Activated CD4-positive, alpha-beta T cell treated with anti-CD3 and anti-CD28 coated beads, Interleukin-2, amount 50 U/mL, for 48 hours (primary cell): ENCODE measurements at regions not wholly inside any gene's neighbourhood (a gene's known extent, or its start where the extent isn't known, plus 50 kb on each side); places are given as distances from the start of the nearest gene placed in this dataset.
"Not testable (repeated sequence)": the region's sequence is repeated elsewhere in the genome, so short reads cannot be mapped to it uniquely, and the experiment has no call there.

Experiments used
- DNase-seq, 2 experiments: peaks; one replicate each; pipeline ENCODE4 v3.0.0-alpha.2; 2020

DNA sequence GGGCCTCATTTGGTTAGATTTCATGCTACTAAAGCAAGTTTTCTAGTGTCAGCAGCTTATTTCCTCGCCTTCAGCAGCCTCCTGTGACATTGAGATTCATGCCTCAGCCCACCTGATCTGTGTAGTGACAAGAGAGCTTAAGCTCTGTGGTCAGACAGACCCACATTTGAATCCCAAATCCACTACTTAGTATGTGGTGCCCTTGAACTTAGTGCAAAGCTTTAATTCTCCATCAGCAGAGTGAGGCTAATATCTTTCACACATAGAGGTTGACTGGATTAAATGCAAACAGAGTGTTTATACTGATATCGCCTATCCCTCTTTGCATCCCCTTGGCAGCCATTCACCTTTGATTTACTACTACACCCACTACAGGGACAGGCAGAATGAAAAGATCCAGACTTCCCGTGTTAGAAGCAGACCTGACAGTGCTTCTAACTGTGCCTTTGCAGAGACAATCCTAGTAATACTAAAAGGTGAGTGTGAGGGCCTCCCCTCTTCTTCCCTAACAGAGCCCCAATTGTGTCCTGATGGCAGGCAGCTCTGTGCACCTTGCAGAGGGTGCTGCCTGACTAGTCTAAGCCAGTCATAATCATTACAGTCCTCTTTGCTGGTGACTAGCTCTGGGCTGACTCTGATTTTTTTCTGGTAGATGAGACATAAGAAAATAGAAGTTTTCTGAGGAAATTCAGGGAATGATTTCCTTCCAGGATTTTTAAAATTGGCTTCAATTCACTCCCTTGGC lies 264.0 kb downstream of the CTH start:
- no peak for DNase-seq

DNA sequence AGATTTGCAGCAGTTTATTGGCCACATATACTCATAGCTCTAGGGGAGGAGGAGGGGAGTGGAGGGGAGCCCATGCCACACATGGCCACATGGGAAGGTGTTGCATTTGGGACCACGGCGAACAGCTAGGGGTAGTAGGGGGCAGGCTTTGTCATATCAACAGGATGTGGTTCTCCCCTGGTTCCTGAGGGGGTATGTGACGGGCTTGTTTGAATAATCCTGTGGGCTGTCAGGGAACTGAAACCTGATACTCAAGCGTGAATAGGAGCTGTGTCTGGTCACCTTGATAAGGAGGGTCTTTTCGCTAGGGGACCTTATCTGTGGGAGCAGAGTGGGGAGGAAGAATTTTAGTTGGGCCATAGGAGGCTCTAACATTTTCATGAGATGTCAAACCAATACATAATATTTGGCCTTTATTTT lies 264.7 kb downstream of the CTH start:
- DNase-seq = no peak

DNA sequence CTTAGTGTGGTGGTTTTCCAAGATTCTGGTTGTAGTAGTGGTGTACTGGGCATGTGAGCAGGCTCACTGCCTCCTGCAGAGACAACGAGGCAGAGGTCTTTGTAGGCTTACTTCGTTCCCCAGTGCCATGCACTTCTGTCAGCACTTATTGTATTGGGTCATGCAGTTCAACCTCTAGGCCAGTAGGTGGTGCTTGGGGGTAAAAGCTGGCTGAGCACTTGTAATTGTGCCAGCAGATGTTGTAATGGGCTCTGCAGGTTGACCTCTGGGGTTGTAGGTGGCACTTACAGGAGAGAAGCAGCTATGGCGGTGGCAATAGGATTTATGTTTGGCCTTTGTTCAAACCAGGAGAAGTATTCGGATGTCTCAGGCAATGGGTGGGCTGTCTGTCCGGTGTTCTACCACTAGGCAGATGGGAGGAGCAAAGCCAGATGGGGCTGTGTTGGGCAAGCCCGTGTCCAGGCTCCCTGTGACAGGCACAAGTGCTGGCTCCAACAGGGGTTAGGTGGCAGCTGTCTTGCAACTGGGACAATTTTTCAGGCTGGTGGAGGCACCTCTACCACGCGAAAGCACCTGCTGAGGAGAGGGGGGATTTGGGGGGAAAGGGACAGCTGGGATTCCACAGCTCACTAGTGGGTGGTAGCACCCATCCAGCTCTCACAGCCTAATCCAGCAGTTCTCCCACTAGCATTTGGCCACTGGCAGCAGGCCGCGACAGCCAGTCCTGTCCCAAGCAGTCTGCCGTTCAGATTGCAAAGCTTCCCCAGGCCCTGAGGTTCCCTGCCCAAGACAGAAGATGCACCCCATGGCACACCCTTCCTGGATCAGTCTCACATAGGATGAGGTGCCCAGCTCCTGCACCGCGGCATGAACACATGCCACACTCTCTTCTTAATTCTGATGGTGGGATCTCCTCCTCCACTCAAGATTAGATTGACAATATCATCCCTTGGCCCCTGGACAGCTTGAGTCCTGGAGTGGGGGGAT lies 274.5 kb downstream of the CTH start:
- peak; percentile 36 to 49 for DNase-seq

DNA sequence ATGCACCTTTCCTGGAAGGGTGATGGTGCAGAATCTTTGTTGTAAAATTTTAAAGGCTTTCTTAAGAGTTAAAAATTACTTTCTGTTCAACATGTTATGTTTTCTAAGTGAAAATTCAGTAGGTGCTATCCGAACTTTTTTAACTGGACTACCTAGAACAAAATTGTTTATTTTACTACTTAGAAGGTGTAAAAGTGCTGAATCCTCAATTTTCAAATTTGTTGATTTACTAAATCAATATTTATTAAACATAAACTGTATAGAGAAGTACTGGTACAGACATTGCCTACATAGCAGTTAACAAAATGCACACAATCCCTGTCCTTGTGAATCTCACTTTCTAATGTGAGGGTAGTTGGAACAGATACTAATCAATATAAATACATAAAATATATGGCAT lies 277.5 kb downstream of the CTH start:
- DNase-seq = no peak

DNA sequence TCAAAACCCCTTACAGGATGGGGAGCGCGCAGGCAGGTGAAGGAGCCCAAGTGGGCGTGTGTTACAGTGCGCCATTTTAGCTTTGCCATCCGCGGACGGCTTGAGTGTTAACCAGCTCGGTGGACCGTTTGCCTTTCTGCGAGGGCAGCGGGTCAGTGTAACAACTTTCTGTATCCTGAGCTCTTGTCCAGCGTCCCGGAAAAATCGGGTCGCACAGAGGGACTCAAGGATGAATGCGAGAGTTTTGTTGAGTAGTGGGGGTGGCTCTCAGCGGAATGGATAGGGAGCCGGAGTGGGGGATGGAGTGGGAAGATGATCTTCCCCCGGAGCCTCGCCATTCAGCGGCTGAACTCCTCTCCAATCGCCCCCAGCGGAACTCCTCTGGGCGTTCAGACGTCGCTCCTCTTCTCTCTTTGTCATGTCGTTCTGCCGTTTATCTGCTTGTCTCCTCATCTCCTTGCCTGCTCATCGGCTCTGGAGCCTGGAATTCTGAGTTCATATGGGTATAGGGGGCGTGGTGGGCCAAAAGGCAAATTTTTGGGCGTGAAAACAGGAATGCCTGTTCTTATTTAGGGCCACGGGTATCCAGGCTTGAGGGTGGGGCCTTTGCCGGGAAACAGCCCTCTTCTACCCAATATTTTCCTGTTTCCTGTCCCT lies 295.4 kb downstream of the CTH start:
- DNase-seq = no peak

DNA sequence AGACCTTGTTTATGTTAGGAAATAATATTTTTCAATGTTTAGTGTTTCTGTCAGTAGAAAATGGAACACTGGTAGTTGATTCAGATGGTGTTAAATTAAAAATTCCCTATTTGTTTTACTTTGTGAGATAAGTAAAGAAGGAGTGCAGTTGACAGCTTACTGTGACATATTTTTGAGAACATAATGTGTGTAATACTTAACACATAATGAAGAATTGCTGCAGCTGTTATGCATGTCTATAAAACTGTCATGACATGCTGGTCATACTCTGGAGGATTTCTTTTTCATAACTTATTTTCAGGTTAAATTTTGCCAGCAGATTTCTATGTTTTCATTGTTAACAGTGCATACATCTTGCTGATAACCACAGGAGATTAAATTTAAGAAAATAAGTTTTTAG lies 296.1 kb downstream of the CTH start:
- no peak for DNase-seq

DNA sequence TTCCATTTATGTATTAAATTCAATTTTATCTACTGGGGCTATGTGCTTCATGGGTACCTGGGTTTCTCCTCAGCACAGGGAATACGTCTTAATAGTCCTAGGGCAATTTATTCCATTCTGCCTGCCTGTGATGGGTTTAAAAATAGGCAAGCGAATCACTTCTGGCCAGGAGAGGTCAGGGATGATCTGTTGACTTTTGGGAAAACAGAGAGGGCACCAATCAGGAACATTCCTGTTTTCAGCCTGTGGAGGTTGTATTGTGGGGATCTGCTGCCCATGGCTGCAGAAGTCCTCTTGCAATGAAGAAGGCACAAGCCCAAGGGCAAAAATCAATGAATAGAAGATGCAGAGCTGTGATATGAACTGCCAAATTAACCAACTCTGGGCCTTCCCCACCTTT lies 303.1 kb downstream of the CTH start:
- no peak for DNase-seq

DNA sequence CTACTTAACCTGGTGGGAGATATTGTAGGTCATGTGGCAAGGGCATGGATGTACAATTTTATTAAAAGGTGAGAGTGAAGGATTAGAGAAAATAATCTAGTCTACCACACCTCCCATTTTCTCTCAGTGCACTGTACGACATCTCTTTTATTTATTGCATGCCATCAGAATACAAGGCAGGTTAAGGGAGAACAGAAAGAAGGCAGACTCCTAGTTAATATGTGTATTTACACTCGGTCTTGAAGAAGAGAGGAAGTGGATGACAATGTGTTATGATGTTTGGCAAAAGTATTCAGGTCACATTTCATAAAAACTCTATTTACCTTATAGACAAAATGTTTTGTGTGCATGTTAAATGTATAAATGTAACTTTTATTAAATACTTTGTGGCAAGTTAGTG lies 306.1 kb downstream of the CTH start:
- no peak for DNase-seq

DNA sequence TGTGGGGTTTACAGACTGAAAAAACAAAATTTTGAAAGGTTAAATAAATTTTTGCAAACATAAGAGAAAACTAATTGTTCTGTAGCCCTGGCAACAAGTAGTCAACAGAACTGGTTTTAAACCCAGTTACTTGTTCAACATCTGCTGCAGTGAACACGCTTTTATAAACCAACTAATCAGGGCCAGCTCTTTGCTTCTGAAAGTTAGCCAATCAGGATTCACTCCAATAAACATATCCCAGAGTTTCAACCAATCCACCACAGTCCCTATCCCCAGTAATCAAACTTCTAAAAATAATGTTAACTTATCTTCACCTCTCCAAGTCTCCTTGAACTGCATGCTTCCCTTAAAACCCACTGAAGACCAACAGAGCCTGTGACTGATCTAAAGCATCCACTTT lies 306.6 kb downstream of the CTH start:
- no peak for DNase-seq

DNA sequence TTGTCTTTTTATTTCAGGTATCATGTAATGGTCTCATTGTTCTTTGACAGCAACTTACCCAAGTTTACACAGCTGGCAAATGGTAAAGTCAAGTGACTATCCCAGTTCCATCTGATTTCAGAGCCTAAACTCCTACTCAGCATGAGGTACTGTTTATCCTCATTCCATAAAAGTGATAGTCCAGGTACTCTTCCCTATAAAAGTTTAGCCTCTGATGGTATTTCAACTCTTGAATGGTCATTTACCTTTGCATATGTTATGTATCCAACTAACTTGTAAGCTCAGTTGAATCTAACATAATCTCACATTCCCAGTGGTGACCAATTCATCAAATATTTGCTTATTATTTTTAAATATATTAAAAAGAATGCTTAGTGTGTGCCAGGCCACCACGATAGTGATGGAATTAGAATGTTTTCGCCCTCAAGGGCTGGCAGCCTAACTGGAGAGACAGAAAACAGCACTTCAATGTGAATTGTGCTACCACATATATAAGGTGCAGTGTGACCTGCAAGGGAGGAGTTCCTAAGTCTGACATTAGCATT lies 307.1 kb downstream of the CTH start:
- DNase-seq = no peak

DNA sequence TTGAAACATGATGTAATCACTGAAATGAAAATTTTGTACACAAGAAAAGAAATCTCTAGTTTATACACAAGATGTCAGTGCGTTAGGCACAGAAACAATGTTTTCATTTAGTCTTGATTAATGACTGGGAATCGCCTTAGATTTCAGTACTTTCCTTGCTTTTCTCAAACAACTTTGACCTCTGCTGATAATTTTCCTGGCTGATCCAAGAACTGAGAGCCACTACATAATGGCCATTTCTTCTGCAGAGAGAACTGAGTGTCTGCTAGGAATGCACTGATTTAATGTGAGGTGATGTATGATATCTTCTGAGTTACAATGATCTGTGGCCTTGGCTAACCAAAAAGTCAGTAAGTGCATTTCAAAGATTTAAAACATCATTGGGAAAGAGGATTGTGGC lies 308.1 kb downstream of the CTH start:
- DNase-seq = no peak

DNA sequence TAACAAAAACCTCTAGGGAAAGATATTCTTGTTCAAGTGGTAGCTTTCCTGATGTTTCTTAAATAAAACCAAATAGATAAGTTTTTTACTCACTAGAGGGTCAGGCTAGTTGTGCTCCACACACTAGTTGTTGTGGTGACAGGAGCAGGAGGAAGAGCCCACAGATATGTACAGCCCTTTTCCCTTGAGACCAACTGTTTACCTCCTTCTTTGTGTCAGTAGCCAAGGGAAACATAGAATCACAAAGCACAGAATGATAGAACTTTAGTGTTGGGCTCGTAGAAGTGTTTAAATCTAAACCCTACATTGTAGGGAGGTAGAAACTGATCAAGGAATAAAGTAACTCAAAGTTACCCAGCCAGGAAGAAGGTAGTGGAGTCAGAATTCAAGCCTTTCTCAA lies 309.0 kb downstream of the CTH start:
- no peak for DNase-seq

DNA sequence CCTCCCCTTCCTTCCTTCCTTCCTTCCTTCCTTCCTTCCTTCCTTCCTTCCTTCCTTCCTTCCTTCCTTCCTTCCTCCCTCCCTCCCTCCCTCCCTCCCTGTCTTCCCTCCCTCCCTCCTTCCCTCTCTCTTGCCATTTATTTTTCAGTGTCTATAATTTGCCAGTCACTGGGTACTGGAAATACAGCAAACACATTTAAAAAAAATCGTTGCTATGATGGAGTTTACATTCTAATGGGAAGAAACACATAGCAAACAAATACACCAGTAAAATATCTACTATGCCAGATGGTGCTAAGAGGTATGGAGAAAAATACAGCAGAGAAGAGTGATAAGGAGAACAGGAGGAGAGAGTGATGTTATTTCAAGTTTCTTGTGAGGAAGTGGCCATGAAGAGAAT lies 309.5 kb downstream of the CTH start:
- no peak for DNase-seq

DNA sequence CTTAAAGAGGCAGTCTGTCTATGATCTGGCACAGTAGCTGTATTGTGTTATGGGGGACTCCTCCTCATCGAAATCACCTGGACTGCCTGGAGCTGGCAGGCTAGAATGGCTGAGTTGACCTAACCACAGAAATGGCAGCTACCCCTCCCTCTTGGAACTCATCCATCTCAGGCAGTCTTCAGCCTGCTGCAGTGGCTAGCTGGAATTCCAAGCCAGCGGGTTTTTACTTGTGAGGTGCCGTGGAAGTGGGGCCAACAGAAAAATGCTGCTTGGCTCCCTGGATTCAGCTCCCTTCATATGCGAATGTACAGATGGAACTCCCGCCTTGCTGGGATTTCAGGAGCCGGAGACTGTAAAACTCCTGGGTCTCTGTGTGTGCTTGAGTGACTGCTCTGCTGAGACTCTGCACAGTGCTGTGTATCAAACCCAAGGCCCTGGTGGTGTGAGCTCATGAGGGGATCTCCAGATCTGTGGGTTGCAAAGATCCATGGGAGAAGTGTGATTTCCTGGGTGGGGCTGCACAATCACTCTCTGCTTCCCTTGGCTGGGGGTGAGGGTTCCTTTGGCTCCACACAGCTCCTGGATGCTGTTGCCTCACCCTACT lies 316.9 kb downstream of the CTH start:
- no peak for DNase-seq

DNA sequence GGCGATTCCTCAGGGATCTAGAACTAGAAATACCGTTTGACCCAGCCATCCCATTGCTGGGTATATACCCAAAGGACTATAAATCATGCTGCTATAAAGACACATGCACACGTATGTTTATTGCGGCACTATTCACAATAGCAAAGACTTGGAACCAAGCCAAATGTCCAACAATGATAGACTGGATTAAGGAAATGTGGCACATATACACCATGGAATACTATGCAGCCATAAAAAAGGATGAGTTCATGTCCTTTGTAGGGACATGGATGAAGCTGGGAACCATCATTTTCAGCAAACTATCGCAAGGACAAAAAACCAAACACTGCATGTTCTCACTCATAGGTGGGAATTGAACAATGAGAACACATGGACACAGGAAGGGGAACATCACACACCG lies 311.1 kb downstream of the PTGER3 start:
- not testable (repeated sequence) for DNase-seq

DNA sequence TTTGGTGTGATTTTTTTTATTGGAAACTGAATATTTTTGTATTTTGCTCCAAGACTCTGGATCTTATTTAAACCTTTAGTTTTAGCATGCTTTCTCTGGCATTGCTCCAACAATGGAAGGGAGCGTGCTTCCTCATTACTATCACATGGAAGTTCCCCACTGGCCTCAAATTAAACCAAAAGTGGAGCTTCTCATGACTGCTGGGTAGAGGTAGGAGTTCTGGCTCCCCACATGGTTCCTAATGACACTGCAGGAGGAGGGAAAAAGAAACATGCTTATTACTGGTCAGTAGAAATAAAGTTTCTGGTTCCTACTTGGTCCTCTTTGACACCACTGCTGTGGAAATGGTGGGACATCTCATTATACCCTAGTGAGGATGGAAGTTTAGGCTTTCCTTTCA lies 310.5 kb downstream of the PTGER3 start:
- no peak for DNase-seq

DNA sequence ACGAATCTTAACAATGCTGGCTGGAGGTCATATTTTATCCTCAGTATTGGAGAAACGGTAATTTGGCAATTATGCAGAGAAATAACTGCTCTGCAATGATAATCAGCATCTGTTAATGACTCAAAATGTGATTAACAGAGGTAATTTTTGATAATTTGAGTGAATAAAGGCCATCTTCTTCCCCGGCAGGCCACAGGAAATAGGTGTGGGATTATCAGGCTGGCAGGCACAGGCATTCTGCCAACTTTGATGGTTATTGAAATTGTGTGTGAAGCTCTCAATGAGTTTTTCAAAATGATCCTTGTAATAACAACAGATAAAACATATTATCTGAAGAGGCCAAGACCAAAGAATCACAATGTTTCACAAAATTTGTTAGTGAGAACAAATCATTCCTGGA lies 309.0 kb downstream of the PTGER3 start:
- DNase-seq = no peak

DNA sequence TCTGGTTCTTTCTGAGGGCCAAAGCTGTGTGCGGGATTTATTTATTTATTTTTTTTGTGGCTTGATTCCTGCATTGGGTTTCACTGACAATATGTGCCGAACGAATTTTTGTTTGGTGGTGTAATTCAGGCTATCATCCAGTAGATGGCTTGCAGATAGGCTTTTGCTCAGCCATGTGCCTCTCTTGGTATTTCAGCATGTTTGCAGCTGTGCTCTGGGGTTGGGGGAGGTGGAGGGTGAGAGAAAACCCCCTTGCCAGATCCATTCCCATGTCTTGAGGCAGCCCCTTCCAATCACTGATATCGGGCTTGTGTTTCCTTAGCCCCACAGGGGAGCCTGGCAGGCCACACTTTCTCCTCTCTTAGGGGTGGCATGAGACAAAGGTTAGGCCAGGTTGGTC lies 302.4 kb downstream of the PTGER3 start:
- no peak for DNase-seq

DNA sequence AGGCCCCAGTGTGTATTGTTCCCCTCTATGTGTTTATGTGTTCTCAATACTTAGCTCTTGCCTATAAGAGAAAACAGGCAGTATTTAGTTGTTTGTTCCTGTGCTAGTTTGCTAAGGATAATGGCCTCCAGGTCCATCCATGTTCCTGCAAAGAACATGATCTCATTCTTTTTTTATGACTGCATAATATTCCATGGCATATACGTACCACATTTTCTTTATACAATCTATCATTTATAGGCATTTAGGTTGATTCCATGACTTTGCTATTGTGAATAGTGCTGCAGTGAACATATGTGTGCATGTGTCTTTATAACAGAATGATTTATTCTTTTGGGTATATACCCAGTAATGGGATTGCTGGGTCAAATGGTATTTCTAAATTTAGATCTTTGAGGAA lies 301.6 kb downstream of the PTGER3 start:
- DNase-seq = not testable (repeated sequence)

DNA sequence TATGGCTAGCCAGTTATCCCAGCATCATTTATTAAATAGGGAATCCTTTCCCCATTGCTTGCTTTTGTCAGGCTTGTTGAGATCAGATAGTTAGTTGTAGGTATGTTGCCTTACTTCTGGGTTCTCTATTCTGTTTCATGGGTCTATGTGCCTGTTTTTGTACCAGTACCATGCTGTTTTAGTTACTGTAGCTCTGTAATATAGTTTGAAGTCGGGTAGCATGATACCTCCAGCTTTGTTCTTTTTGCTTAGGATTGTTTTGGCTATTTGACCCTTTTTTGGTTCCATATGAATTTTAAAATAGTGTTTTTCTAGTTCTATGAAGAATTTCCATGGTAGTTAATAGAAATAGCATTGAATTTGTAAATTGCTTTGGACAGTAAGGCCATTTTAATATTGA lies 300.5 kb downstream of the PTGER3 start:
- not testable (repeated sequence) for DNase-seq

DNA sequence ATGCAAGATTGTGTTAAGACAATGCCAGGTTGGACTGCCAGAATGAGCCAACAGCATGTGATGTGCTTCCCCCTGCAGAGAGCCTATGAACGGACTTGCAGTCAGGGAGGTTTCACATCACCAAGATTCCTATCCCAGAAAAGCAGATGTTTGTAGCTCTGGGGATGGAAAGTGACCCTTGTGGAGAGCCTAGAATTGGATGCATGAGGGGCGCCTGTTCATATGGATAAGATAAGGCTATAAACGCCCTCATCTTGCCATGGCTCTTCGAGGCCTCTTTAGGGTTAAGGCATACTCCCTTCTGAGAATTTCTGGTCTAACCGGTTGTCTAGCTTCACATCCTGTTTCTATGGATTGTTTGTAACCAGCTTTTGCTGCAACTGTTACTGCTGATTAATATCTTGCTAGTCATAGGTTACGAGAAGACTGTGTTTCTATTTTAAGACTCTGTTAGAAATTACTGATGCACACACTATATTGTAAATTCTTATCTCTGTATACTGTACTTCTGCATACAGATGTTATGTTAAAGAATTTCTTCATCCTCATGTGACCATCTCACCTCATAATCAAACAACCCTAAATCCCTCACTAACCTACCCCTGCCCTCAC lies 295.8 kb downstream of the PTGER3 start:
- DNase-seq = not testable (repeated sequence)

DNA sequence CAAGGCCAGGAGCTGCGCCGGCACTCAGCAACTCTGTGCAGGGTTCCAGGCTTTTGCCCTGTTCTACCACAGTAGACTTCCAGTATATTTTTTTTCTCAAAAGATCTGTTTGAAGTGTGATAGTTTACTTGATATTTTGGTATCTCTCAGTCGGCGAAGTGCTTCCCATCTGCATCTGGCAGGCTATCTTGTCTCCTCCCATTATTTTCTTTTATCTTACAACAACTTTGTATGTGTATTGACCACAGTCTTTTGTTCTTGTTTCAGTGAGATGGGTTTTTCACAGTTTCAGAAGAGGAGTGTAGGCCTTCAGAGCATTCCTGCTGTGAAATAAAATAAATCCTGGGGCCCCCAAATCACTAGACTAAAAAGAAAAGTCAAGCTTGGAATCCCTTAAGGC lies 292.9 kb downstream of the PTGER3 start:
- no peak for DNase-seq
